ENCODE measurements at regions not wholly inside any gene's neighbourhood (a gene's known extent, or its start where the extent isn't known, plus 50 kb on each side); places are given as distances from the start of the nearest gene placed in this dataset.

GRCh38 chr19:31658993-31659896, 310.0 kb upstream of the TSHZ3 start:
- FAIRE-seq = no peak

GRCh38 chr19:31659897-31660210, 310.6 kb upstream of the TSHZ3 start:
- TF ChIP-seq POLR2A (IDR thresholded peaks at IDR 0.05; ENCODE audit: low read depth, low read length) (no peak), TAF1 (IDR thresholded peaks at IDR 0.05; ENCODE audit: borderline replicate concordance, low read depth, low read length) (no peak), POLR2AphosphoS5 (IDR thresholded peaks at IDR 0.05; ENCODE audit: low read depth, low read length) (no peak)
- no peak for FAIRE-seq
- no peak for DNase-seq (ENCODE audit: insufficient read length)

More at GRCh38 chr19:31658993-31659896, 310.0 kb upstream of the TSHZ3 start:
- no peak for DNase-seq (ENCODE audit: insufficient read length)
- TF ChIP-seq POLR2AphosphoS5 (IDR thresholded peaks at IDR 0.05; ENCODE audit: low read depth, low read length) (no peak), TAF1 (IDR thresholded peaks at IDR 0.05; ENCODE audit: borderline replicate concordance, low read depth, low read length) (no peak), POLR2A (IDR thresholded peaks at IDR 0.05; ENCODE audit: low read depth, low read length) (no peak)

- FAIRE-seq = no peak
These were observed 314.9 kb upstream of the TSHZ3 start for GRCh38 chr19:31664096-31664495.

DNA sequence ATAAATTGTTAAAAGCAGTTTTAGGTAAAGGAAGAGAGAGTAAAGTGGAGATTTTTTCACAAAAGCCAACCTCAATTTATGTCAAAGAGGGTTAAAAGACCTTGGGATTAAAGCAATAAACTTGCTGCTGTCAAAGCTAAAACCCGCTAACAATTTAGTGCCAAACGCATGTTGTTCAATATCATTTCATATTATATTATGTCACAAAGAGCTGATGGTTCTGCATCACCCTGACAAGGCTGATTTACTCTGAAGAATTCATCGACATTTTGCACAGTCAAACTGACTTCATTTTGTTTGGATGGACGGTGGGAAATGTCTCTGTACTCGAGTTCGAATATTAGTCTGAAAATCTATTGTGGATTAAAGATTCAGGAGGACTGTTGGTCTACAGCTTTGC, 315.8 kb upstream of the TSHZ3 start:
- FAIRE-seq (no peak), DNase-seq (ENCODE audit: insufficient read length) (no peak)
- TF ChIP-seq TAF1 (IDR thresholded peaks at IDR 0.05; ENCODE audit: borderline replicate concordance, low read depth, low read length) = no peak
- TF ChIP-seq POLR2A (IDR thresholded peaks at IDR 0.05; ENCODE audit: low read depth, low read length) = no peak
- TF ChIP-seq POLR2AphosphoS5 (IDR thresholded peaks at IDR 0.05; ENCODE audit: low read depth, low read length) = no peak

More at GRCh38 chr19:31664096-31664495, 314.9 kb upstream of the TSHZ3 start:
- no peak for DNase-seq (ENCODE audit: insufficient read length)
- TF ChIP-seq POLR2AphosphoS5 (IDR thresholded peaks at IDR 0.05; ENCODE audit: low read depth, low read length) (no peak), TAF1 (IDR thresholded peaks at IDR 0.05; ENCODE audit: borderline replicate concordance, low read depth, low read length) (no peak), POLR2A (IDR thresholded peaks at IDR 0.05; ENCODE audit: low read depth, low read length) (no peak)

DNA sequence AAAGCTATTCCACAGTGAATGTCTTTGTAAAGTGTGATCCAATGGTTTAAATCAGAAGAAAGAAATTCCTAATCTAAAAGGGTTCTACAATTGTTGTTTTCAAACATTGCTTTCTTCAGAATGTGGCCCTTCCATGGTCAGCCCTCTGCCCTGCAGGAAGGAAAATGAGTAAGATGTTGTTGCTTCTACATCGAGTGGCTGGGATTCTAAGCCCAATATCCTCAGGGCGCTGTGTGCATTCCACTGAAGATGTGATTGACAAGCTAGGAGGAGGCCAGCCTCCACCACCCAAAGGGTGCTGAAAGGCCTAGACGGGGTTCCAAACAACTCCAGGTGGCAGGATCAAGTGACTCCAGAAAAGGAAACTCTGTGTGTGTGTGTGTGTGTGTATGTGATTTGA, 316.9 kb upstream of the TSHZ3 start:
- FAIRE-seq = no peak
- no peak for DNase-seq (ENCODE audit: insufficient read length)
- TF ChIP-seq POLR2AphosphoS5 (IDR thresholded peaks at IDR 0.05; ENCODE audit: low read depth, low read length) (no peak), POLR2A (IDR thresholded peaks at IDR 0.05; ENCODE audit: low read depth, low read length) (no peak), TAF1 (IDR thresholded peaks at IDR 0.05; ENCODE audit: borderline replicate concordance, low read depth, low read length) (no peak)

GRCh38 chr19:31667106-31667505, 317.9 kb upstream of the TSHZ3 start:
- DNase-seq (ENCODE audit: insufficient read length) (no peak), FAIRE-seq (no peak)
- TF ChIP-seq TAF1 (IDR thresholded peaks at IDR 0.05; ENCODE audit: borderline replicate concordance, low read depth, low read length) (no peak), POLR2AphosphoS5 (IDR thresholded peaks at IDR 0.05; ENCODE audit: low read depth, low read length) (no peak), POLR2A (IDR thresholded peaks at IDR 0.05; ENCODE audit: low read depth, low read length) (no peak)

DNA sequence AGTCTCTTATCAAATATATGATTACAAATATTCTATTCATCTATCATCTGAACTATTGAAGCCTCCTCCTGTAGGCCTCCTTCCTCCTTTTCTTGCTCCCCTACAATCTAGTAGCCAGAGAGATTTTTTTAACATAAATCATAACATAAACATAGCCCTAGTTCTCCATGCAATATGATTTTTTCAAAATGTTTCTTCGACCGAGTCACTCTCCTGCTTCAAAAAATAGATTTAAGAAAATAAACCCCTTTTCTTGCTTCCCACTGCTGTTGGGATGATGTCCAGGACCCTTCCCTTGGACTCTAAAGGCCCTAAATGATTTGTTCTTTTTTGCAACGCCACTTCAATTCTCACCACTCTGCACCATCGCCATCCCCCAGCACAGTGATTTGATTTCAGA, 319.7 kb upstream of the TSHZ3 start:
- no peak for FAIRE-seq
- DNase-seq (ENCODE audit: insufficient read length) = no peak
- TF ChIP-seq POLR2AphosphoS5 (IDR thresholded peaks at IDR 0.05; ENCODE audit: low read depth, low read length) (no peak), TAF1 (IDR thresholded peaks at IDR 0.05; ENCODE audit: borderline replicate concordance, low read depth, low read length) (no peak), POLR2A (IDR thresholded peaks at IDR 0.05; ENCODE audit: low read depth, low read length) (no peak)

- TF ChIP-seq POLR2A (IDR thresholded peaks at IDR 0.05; ENCODE audit: low read depth, low read length) (no peak), POLR2AphosphoS5 (IDR thresholded peaks at IDR 0.05; ENCODE audit: low read depth, low read length) (no peak), TAF1 (IDR thresholded peaks at IDR 0.05; ENCODE audit: borderline replicate concordance, low read depth, low read length) (no peak)
- no peak for FAIRE-seq
- DNase-seq (ENCODE audit: insufficient read length) = no peak
These were observed 321.7 kb upstream of the TSHZ3 start for GRCh38 chr19:31670931-31671330.

GRCh38 chr19:31671411-31672035, 322.3 kb upstream of the TSHZ3 start:
- no peak for DNase-seq (ENCODE audit: insufficient read length)

DNA sequence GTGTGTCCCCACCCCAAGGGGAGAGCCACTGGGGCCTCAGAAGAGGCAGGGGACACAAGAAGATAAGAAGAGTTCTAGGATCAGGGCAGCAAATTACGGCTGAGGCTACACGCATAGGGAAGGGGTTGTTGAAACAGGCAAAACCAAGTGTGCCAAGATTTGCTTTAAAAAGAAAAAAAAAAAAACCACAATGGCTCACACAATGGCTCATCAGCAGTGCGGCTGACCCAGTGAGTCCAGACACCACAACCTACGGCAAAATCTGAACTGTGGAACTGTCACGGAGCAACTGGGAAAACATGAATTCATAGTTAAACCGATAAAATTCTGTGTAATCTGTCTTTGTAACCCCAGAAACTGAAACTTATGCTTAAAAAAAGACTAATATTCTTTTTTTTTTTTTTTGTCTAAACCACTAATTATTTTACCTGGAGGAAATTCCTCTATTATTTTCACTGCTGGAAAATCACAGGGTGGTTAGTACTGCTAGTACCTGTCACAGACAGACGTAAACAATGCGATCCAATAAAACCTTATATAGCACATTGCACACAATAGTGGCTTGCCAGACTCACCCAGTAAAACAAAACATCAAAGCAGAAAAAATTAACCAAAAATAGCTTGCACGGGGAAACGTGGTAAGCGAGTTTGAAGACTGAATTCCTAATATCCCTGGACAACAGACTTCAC, 325.4 kb upstream of the TSHZ3 start:
- TF ChIP-seq POLR2A (IDR thresholded peaks at IDR 0.05; ENCODE audit: low read depth, low read length) = no peak
- TF ChIP-seq POLR2AphosphoS5 (IDR thresholded peaks at IDR 0.05; ENCODE audit: low read depth, low read length) = no peak
- TF ChIP-seq TAF1 (IDR thresholded peaks at IDR 0.05; ENCODE audit: borderline replicate concordance, low read depth, low read length) = no peak
- FAIRE-seq (no peak), DNase-seq (ENCODE audit: insufficient read length) (no peak)

More at GRCh38 chr19:31671411-31672035, 322.3 kb upstream of the TSHZ3 start:
- no peak for FAIRE-seq
- TF ChIP-seq POLR2AphosphoS5 (IDR thresholded peaks at IDR 0.05; ENCODE audit: low read depth, low read length) = no peak
- no peak for TF ChIP-seq POLR2A (IDR thresholded peaks at IDR 0.05; ENCODE audit: low read depth, low read length)
- no peak for TF ChIP-seq TAF1 (IDR thresholded peaks at IDR 0.05; ENCODE audit: borderline replicate concordance, low read depth, low read length)

GRCh38 chr19:31675193-31675913, 326.1 kb upstream of the TSHZ3 start:
- DNase-seq (ENCODE audit: insufficient read length) (no peak), FAIRE-seq (no peak)
- TF ChIP-seq POLR2A (IDR thresholded peaks at IDR 0.05; ENCODE audit: low read depth, low read length) = no peak
- TF ChIP-seq TAF1 (IDR thresholded peaks at IDR 0.05; ENCODE audit: borderline replicate concordance, low read depth, low read length) = no peak
- TF ChIP-seq POLR2AphosphoS5 (IDR thresholded peaks at IDR 0.05; ENCODE audit: low read depth, low read length) = no peak

Measured in GM12892 (cell line).